Stimulated activated CD4-positive, alpha-beta T cell treated with anti-CD3 and anti-CD28 coated beads, Interleukin-4, amount 100 ng/mL, for 1 hour (primary cell): ENCODE measurements at regions not wholly inside any gene's neighbourhood (a gene's known extent, or its start where the extent isn't known, plus 50 kb on each side); places are given as distances from the start of the nearest gene placed in this dataset.
"Not testable (repeated sequence)": the region's sequence is repeated elsewhere in the genome, so short reads cannot be mapped to it uniquely, and the experiment has no call there.

Experiments used
- DNase-seq: peaks from one replicate; pipeline ENCODE4 v3.0.0-alpha.2; 2020

DNA sequence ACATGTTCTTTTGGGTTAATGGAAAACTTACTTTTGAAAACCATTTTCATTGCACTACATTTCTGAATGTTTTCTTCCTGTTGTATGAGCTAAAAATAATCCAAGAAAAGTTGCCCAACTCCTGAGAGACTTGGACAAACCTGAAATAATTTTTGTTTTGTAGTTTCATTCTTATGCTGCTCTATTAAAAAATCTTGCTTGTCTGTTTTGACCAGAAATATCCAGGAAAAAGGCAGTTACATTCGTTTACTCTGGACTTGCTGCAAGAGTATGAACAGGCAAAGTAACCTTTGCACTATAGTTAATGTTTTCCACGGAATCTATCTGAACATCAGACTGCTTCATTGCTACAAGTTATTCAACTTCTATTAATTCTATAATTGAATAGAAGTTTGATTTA lies 200.1 kb upstream of the DAB2 start:
- no peak for DNase-seq

GRCh38 chr5:39624268-39624886 lies 199.6 kb upstream of the DAB2 start:
- no peak for DNase-seq

DNA sequence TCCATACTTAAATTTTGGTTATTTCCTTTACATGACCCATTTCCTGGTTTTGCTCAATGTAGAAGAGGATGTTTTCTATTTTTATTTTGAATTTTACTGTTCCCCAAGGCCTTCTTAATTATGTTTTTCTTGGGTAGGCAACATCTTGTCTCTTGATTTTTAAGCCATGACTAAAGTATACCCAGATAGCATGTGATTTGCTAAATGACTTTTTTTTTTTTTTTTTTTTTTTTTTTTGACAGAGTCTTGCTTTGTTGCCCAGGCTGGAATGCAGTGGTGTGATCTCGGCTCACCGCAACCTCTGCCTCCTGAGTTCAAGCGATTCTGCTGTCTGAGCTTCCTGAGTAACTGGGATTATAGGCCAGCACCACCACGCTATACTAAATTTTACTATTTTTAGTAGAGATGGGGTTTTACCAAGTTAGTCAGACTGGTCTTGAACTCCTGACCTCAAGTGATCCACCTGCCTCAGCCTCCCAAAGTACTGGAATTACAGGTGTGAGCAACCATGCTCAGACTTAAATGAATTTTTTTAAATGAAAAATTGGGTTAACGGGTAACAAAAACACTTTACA lies 198.6 kb upstream of the DAB2 start:
- no peak for DNase-seq

DNA sequence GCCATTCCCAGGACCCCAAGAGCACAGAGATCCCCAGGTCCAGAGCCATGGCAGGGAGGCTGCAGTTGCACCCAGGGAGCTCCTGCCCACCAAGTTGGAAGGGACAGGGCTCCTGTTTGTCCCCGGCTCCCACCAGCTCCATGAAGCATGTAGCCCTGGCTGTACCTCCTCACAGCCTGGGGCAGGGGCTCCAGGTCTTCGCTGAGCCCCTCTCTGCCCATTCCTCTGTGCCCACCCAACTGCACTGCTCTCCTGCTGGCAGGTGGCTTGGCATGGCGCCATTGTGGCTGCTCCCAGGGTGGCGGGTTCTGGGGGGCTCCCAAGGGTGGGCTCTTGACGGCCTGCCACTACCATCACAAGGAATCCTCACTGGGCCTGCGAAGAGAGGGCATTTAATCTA lies 197.5 kb upstream of the DAB2 start:
- no peak for DNase-seq

DNA sequence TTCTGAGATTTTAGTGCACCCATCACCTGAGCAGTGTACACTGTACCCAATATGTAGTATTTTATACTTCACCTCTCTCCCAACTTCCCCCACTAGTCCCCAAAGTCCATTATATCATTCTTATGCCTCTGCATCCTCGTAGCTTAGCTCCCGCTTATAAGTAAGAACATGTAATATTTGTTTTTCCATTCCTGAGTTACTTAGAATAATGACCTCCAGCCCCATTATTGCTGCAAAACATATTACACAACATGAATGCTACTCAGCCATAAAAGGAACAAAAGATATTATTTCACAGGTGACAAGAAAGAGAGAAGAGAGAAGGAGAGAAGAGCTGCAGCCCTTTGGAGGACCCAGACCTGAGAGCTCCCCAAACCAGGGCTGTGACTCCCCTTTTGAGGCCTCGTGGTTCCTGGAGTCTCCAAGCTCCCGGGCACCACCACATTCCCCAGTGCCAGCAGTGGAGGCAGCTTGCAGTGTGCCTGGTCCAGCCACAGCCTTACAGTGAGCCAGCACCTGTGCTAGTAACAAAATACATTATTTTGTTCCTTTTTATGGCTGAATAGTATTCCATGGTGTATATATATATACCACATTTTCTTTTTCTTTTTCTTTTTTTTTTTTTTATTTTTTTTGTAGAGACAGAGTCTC lies 194.5 kb upstream of the DAB2 start:
- no peak for DNase-seq

DNA sequence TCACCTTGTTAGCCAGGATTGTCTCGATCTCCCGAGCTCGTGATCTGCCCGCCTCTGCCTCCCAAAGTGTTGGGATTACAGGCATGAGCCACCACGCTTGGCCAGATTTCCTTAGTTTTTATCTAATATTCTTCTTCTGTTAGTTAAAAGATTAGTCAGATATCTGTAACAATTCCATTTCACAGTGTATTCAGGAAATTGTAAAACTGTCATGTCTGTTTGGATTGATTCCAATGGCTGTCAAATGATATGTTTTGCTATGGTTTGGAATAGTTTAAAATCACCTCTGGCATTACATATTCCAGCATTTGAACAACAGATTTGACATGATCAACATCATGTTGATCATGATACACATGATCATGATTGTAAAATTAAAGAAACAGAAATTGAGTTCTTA lies 193.6 kb upstream of the DAB2 start:
- DNase-seq = no peak

DNA sequence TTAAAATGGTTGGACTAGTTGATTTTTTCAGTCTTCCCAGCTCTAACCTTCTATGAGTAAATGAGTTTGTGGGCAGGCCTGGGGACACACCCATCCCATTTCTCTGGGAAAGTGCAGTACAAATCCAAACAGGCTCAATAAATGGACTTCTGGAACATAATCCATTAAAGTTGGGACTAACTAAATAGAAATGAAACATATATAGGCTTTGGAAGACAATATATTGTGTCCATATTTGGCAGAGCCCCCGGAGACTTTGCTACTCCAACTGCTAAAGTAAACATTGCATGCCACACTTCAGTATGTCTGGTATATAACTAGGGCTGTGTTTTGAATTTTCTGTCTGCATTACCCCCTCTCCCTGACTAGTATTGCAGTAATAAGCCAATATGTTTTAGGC lies 191.4 kb upstream of the DAB2 start:
- DNase-seq = no peak

DNA sequence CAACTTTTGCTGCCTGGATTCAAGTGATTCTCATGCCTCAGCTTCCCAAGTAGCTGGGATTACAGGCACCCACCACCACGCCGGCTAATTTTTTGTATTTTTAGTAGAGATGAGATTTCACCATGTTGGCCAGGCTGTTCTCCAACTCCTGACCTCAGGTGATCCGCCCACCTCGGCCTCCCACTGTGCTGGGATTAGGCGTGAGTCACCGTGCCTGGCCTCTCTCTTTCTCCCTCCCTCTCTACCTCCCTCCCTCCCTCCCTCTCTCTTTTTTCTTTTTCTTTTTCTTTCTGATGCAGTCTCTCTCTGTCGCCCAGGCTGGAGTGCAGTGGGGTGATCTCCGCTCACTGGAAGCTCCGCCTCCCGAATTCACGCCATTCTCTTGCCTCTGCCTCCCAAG lies 186.3 kb upstream of the DAB2 start:
- not testable (repeated sequence) for DNase-seq

- DNase-seq = no peak
These were observed 183.2 kb upstream of the DAB2 start for GRCh38 chr5:39608024-39608423.

GRCh38 chr5:39606591-39606990 lies 181.8 kb upstream of the DAB2 start:
- no peak for DNase-seq

DNA sequence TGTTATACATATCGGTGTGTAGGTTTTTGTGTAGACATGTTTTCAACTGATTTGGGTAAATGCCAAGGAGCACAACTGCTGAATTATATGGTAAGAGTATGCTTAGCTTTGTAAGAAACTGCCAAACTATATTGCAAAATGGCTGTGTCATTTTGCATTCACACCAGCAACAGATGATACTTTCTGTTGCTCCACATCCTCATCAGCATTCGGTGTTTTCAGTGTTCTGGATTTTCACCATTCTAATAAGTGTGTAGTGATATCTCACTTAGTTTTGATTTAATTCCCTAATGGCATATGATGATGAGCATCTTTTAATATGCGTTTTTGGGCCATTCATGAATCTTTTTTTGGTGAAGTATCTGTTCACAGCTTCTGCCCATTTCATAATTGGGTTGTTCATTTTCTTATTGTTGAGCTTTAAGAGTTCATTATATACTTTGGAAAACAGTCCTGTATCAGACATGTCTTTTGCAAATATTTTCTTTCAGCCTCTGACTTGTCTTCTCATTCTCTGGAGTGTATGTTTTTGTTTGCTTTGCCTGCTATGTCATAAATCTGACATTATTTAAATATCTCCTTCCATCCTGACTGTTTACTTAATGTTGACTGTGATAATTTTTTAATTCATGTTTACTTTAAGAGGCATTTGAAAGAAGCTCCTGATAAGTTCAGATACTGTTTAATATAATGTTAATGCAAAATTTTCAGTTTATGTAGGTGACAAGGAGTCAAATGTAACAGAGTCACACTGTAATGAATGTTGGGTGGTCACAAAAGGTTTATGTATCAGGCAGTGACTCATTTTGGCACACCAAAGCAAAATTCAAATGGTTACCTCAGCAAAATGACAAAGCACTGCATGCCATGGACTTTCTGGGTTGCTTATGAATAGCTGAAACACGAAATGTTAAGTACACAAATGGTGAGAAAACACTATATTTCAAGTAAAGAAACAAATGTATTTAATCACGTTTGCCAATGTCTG lies 181.1 kb upstream of the DAB2 start:
- no peak for DNase-seq

DNA sequence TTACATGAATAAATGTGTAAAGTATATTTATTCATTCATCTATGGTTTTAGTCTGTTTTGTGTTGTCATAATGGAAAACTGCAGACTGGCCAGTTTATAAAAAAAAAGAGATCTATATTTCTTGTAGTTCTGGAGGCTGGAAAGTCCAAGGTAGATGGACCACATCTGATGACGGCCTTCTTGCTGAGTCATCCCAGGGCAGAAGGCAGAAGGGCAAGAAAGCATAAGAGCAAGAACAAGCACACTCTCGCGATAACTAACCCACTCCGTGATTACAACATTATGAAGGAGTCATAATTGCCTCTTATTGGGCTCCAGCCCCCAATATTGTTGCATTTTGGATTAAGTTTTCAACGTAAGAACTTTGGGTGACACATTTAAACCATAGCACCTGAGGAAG lies 180.4 kb upstream of the DAB2 start:
- DNase-seq = no peak

- no peak for DNase-seq
These were observed 179.7 kb upstream of the DAB2 start for GRCh38 chr5:39604491-39604890.

DNA sequence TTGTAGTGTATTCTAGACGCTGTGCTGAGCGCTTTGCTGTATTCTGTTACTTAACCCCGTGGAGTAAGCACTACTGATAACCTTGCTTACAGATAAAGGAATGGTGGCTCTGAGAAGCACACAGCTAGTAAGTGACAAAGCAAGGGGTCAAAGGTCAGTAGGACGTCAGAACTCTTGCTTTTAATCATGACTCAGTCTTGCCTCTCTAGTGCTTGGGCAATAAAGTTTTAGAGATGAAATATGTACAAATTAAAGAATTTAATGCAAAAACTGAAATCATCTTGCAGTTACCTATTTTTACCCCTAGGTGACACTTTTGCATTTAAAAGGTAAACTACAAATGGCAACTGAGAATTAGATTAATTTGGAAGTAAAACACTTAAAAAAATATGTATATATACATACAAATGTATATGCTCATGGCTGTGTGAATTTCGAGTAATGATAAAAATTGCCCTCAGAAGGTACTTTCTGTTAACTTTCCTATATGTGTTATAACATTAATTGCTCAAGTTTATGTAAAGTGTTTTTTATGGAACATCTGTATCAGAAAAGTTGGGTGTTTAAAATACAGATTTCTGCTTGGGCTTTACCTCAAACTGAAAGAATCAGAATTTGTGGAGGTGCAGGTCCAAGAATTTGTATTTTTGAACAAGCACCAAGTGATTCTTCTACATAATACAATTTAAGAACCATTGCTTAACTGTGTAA lies 175.1 kb upstream of the DAB2 start:
- DNase-seq = no peak

GRCh38 chr5:39598661-39599248 lies 174.0 kb upstream of the DAB2 start:
- no peak for DNase-seq

GRCh38 chr5:39588179-39588578 lies 163.4 kb upstream of the DAB2 start:
- no peak for DNase-seq

DNA sequence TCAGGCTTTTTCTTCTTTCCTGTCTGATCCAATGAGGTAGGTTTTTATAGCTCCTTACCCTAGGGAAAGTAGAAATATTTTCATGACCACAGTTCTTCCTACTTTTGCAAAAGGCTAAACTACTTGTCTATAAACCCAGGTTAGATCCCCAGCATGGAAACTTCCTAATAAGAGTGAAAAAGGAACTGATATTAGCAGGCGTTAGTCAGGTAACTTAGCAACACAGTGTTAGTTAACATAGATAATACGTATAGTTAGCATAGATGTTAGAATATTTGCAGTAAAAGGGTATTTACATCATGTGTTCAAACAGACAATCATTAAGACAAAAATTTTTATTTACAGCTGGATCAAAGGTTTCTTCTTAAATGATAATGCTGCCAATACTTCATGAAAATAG lies 162.9 kb upstream of the DAB2 start:
- DNase-seq = no peak

- no peak for DNase-seq
These were observed 161.4 kb upstream of the DAB2 start for GRCh38 chr5:39586185-39586584.

GRCh38 chr5:39584927-39585326 lies 160.1 kb upstream of the DAB2 start:
- DNase-seq = no peak

DNA sequence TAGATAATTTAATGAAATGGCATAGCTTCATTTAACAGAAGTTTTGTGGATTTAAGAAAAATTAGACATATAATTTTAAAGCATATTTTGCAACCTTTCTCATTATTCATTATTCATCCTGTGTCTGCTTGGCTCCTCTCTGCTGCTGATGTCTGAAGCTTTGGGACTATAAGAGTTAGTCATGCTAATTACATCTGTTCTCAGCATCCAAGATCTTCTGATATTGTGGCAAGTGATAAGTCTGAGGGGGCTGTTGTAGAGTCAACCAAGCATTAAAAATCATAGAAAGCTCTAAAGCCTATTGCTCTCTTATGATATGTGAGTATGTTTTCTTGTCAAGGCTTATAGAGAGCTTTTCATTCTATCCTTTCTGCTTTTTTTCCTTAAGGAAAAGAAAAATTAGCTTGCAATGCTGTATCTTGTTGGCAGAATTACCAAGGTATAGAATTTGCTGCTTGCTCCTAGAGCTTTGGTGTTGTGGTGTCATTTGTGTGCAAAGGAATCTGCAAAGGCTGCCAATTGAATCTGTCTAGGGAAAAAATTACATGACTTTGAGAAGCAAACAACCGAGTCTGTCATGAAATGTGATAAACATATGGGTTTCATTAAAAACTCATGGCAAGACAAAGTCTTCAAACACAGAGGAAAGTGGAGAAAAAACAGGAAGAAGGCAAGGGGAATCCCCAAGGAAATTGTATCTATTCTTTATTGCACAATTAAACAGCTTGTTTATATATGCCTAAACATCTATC lies 156.1 kb upstream of the DAB2 start:
- no peak for DNase-seq

GRCh38 chr5:39579750-39580149 lies 155.0 kb upstream of the DAB2 start:
- no peak for DNase-seq
